RPMI7951 (cell line): ENCODE measurements at regions not wholly inside any gene's neighbourhood (a gene's known extent, or its start where the extent isn't known, plus 50 kb on each side); places are given as distances from the start of the nearest gene placed in this dataset.

ENCODE experiments used
- DNase-seq: peaks from one replicate; pipeline ENCODE4 v3.0.0-alpha.2; 2012; ENCODE audit warnings: low read depth

DNA sequence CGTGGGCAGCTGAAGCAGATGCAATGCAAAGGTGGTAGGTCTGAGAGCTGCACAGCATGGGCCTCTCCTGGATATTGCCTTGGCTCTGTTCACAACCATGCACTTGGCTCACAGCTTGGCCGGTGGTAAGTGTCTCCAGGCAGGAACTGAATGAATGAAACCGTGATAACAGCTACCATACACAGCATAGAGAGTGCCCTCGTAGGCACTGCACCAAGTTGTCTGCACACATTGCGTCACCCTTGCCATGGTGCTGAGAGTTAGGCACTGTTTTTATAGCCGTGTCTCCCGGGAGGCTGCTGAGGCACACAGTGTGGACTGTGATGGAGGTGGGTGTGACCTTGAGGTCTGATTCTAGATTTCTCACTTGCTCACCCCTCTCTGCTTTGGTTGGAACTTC lies 157.6 kb upstream of the VASH1 start:
- no peak for DNase-seq

DNA sequence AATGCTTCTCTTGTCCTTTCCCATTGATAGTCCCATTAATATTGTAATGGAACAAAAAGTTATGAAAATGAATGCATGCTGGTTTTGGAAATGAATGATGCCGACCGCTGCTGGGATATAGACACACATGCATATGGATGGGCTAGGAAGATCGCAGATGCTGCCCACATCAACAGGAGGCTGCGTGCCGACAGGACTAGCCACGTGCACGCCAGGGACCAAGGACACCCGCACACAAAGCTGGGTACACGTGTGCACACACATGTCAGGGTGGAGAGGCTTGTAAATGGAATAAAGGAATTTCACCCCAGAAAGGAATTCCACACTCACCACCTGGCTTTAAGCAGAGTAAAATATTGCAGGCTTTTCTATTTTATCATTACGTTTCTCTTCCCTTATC lies 153.8 kb upstream of the VASH1 start:
- no peak for DNase-seq

DNA sequence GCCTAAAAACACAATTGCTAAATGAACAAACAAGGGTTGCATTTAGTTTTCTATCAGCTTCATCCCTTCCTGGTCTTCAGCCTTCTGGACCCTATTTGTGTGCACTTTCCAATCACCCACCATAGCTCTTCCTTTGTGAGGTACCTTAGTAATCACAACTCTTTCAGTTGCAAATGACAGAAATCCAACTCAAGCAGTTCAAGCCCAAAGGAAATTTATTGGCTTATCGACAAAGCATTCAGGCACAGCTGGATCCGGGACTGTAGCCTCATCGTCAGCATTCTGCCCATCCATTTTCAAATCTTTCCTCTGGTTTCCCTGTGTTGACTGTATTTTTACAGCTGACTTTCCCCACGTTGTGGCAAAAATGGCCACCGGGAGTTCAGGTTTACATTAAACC lies 148.6 kb upstream of the VASH1 start:
- DNase-seq: no peak

DNA sequence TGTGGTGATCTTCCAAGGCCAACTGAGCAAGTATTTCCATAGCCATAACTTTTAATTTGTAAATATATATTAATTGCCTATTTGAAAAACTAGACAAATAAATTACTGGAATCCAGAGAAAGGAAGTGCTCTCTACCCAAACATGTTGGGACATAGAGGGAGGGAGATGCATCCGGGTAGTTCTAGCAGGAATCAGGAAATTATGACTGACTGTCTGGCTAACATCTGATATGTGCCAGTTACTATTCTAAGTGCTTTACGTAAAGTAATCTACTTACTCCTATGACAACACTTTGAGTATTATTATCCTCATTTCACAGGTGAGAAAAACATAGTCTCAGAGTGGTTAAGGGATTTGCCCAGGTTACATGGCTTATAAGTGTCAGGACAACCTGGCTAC lies 147.7 kb upstream of the VASH1 start:
- no peak for DNase-seq

DNA sequence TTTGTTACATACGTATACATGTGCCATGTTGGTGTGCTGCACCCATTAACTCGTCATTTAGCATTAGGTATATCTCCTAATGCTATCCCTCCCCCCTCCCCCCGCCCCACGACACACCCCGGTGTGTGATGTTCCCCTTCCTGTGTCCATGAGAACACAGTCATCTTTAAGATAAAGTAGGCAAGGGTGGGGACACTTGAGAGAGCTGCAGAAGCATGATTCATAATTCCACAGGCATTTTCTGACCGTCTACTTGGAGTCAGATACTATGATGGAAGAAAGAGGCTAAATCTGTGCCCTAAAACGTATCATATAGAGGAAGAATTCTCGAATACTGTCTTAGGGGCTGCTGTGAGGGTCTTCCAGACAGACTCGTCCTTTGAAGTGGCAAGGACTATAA lies 145.9 kb upstream of the VASH1 start:
- no peak for DNase-seq

DNA sequence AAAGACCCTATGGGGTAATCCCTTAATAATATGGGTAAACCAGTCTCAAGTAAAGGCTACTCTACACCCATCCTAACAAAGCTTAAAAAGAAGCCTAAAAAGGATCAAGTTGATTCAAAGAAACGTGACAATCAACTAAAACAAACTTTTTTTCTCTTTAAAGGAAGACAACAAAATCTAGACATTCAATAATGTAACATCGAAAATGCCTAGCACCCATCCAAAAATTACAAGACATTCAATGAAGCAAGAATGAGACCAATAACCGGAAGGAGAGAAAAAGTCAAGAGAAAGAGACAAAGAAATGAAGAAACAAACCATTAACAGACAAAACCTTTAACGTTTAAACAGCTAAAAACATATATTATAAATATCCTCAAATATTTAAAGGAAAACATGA lies 143.8 kb upstream of the VASH1 start:
- DNase-seq: no peak

DNA sequence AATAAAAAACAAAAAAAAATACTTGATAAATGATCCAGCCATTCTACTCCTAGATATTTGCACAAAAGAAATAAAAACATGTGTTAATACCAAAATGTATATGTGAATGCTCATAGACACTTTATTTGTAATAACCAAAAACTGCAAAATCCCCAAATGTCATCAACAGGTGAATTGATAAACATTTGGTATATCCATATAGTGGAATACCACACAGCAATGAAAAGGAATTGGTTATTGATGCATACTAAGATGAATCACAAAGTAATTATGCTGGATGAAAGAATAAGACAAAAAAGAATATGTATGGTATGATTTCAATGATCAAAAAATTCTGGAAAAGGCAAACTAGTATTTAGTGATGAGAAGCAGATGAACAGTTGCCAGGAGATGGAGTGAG lies 124.7 kb upstream of the VASH1 start:
- DNase-seq: no peak

DNA sequence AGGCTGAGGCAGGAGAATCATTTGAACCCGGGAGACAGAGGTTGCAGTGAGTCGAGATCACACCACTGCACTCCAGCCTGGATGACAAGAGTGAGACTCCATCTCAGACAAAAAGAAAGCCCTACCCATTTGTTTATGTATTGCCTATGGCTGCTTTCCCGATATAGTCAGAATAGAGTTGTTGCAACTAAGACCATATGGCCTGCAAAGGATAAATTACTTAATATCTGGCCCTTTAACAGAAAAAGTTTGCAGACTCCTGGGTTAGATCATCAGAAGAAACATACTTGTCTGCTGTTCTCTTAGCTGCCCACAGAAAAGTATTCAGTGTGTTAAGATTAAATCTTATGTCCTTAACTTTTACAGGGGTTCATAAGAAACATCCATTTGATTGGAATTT lies 122.4 kb upstream of the VASH1 start:
- DNase-seq: no peak

DNA sequence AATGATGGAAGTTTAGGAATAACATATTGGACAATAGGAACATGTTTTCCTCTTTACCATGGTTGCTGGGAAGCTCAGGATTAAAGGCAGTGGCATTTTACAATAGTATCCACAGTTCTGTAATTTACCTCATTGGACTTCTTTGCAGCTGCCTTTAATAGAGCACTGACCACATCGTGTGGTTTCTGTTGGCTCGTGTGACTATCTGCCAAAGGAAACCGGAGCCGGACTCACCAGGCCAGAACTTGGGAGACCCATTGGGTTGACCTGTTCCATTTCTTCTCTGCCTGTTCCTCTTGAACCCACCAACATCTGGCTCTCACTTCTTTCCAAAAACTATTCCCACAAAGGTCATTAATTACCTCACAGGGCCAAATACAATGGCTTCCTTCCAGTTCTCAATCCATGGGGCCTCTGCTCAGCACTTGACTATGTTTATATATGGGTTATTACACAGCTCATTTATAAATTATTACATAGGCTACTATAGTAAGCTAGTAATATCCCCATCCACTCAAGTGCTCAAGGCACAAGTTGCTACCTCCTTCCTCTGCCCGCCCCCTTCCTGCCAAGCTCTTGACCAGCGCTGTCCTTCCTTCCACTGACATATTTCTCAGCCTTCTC lies 121.5 kb upstream of the VASH1 start:
- DNase-seq: no peak

DNA sequence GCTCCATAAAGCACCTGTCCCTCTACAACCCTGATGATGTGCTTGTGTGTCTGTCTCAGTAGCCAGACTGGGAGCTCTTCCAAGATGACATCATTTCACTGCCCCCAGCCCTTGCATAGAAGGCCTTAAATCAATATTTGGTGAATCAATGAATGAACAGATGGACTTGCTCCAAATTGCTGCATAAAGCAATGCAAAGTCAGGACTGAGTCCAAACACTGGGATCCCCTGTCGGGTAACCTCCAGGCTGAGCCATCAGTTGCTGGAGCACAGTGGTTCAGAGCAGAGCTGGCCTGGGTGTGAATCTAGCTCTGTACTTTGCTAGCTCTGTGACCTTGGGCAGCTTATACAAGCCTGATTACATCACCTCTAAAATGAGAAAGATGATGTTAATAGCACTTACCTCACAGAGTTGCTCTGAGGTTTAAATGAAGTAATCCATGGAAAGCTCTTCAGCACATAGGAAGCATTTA lies 120.3 kb upstream of the VASH1 start:
- no peak for DNase-seq

DNA sequence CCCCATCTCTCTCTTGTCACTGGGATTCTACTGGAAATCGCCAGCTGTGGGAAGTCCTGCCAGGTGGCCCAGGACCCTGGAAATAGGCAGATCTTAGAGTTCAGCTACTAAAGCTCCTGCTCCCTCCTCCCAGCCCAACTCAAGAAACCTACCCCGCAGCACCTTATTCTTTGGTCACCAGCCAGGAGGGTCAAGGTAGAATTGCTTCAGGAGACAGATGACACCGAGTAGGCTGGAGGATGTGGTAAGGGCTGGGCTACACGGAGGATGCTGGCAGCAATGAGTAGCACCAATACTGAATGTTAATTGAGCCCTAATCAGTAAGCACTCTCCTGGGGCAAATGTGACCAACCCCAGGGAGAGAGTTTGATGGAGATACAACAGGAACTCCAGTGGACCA lies 119.7 kb upstream of the VASH1 start:
- DNase-seq: no peak

DNA sequence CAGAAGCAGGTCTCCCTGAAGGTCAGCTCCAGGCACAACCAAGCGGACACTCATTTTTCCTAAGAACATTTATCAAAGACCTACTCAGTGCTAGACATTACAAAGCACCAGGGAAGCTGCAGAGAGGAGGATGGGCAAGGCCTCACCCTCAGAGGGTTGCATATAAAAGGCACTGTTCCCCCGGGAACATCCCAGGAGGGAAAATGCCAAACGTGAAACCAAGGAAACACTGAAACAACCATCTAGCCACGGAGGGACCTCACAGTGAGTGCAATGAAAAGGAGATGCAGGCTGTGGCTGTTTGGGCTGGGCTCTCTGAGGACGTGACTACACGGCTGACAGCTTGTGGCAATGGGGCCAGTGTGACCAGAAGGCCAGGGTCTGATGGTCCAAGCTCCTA lies 117.4 kb upstream of the VASH1 start:
- no peak for DNase-seq

DNA sequence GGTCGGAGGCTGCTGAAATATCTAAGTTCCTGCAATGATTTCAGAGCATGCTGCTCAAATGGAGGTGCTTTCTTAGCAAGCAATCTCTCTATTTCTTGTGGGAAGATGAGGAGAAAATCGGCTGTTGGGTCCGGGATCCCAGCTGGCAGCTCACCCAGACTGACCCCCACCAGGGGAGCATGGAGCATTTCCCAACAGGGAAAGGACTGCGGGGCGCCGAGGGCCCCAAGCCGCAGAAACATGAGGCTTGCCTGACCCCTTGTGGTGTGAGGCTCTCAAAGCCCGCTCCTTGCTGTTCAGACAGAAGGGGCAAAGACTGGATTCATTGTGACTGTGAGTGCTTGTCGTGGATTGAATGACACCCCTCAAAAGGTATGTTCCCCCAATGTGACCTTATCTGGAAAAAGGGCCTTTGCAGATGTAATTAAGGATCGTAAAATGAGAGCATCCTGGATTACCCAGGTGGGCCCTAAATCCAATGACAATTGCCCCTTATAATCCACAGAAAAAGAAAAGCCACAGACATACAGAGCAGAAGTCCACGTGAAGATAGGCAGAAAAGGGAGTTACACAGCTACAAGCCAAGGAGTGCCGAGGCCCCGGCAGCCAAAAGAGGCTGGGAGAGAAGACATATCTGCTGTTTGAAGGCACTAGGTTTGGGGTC lies 116.3 kb upstream of the VASH1 start:
- DNase-seq: peak; percentile 17

DNA sequence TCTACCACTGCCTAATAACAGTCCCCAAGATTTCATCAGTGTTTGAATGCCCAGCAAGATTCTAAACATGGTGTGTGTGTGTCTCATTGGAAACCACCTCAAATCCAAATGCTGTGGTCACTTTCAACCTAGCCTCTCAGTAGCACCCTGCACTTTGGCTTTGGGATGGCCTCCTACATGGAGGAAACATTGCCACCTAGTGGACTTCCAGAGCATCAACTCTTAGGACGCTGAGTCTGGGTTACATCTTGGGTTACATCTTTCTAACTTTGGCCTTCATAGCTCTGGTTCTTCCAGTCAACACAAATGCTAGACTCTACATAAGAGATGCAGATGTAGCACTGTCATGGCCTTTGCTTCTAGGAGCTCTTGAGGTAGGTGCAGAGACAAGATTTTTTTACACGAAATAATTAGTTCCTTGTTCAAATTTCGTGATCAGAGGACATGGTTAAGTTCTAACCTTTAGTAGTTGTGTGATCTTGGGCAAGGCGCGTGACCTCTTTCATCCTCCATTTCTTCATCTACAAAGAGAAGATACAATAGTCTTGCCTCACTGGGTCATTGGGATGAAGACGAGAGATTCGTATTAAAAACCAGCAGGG lies 113.5 kb upstream of the VASH1 start:
- peak; percentile 56 for DNase-seq

DNA sequence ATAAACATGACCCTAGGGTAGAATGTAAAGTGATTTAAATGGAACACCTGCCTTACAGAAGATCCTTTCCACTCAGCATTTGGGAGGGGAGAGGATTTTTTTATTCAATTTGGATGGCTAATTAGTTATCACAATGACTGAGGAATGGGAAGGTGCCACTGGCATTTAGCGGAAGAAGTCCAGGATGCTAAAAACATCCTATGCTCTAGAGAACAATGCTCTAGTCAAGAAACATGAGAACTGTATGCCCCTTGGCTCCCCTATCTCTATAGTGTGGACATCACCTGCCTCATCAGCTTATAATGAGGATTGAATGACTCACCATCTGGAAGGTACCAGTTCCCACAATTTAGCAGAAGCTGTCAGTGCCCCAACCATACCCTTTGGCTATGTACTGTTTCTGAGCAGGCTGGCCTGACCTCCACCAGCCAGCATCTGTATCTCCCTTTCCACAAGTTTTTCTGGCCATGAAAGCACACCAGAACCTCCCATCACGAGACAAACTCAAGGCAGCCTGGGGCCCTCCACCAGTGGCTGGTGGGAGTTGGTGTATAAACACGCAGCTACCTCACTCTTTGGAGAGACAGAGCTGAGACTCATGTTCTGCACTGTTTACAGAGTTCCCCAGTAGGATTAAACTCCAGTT lies 109.7 kb upstream of the VASH1 start:
- no peak for DNase-seq

DNA sequence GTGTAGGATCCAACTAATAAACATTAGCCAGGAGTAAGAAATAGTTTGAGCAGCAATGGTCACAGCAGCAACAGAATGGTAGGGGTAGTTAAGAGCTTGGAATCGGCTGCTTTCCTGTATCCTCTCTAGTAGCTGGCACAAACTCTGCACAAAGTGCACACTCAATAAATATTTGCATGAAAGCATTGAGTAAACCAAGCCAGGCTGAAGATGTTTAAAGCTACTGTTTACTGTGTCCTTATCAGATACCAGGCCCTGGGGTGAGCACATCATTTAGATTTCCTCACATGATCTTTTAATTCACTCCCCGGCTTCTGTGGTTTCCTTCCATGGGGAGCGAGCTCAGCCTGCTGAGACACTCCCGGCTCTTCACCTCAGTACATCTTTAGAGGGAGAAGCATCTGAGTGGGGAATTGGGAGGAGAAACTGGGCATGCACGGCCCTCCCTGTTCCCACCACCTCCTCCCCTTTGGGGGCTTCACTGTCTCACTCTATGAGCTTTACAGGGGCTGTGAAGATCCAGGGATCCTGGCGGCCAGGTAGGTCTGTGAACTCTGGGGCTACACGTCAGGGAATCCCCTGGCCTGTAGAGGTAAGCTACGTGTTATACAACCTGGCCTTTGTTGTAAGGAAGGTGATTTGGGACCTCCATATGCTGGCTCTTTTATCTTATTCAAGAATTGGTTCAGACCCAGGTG lies 107.2 kb upstream of the VASH1 start:
- DNase-seq: no peak

DNA sequence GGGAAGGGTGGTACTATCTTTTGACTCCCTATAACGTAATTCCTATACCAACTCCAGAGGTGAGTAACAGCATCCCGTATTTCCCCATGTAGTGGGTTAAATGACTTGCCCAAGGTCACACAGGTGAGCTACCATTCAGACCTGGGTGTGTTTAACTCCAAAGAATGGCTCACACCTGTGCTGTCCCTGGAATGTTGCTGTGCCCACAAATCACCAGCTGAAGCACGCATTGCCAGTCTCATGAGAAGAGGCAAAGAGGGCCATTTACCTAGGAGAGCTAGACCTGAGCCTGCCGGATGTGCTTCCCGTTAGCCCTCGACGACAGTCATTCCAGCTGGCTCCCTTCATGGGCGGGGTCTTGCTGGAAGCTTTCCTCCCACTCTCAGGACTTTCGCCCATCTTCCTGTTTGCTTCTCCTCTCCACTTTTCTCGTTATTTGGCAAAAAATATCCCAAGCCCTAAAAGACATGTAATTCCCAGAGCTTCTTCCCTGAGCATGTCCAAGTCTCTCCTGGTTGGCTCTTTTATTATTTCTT lies 106.6 kb upstream of the VASH1 start:
- DNase-seq: no peak

DNA sequence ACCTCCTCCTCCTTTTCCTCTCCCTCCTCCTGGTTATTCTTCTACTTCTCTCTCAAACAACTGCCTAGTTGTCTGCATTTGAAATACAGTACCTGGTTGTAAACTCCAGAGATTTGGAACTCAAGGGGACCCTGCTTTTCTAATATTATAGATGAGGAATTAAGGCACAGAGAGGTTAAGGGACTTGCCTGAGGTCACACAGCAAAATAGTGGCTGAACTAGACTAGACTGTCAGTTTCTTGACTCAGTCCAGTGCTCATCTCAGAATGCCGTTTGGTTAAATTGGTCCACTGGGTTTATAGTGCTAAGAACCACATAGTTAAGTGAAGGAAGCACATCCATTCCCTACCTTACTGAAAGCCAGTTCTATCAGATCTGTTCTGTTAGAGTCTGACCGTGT lies 105.9 kb upstream of the VASH1 start:
- DNase-seq: no peak

DNA sequence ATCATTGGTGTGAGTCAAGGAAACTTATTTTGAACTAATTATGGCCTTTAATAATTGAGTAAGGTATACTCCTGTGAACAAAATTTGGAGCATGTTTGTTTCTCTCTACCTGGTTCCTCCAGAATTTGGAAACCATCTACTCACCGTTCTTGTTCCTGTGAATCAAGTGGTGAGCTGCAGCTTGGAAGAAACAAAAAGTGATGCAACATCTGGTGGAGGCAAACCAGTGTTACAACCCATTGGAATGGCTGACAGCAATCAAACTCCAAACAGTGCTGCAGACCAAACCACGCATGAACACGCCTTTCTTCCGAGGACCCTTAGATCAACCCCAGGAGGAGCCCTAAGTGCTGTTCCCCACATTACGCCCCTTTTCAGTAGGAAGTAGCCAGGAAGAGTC lies 104.7 kb upstream of the VASH1 start:
- DNase-seq: no peak

DNA sequence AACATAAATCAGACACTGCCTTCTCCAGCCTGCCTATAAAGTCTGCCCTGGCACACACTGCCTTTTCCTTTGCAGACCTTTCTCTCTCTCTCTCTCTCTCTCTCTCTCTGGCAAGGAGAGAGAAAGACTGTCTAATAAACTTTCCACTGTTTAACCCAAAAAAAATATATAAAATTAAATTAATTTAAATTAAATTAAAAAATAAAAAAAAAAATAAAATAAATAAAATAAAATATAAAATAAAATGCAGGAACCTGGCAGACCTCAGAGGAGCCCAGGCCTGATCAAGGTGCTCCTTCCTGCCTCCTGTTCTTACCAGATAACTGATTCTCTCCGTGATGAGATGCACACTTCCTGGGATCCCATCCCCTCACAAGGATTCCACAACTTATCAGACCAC lies 103.9 kb upstream of the VASH1 start:
- no peak for DNase-seq

DNA sequence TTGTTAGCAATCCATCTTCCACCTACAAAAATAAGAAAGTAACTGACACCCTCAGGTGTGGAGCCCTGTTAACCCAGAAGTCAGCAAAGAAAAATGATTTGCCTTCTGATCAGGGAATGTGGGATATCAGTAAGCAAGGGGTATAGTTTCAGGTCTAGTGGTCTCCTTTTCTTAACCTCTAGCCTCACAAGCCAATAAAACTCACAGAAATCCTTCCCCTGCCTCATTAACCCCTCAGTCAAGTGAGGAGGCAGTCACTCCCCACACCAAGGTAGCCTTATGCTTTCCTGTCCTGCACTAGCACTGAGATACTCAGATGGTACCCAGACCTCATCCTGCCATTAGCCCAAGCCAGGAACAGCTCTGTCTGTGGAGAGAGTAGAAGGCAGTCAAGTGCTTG lies 103.4 kb upstream of the VASH1 start:
- DNase-seq: no peak

DNA sequence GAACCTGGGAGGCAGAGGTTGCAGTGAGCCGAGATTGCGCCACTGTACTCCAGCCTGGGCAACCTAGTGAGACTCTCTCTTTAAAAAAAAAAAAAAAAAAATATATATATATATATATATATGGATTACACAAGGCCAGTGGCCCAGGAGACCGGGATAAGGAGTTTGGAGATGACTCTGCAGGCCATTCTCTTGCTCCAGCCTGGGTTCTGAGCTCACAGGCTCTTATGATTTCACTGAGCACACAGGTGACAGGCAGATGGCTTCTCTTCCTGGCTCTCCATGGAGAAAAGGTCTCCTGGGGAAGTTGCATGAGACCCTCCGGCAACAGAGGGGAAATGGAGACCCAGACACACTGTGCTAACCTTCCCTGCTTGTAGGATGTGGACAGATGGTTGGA lies 98.7 kb upstream of the VASH1 start:
- no peak for DNase-seq
